ENCODE measurements at regions not wholly inside any gene's neighbourhood (a gene's known extent, or its start where the extent isn't known, plus 50 kb on each side); places are given as distances from the start of the nearest gene placed in this dataset.
"Not testable (repeated sequence)": the region's sequence is repeated elsewhere in the genome, so short reads cannot be mapped to it uniquely, and the experiment has no call there.

DNA sequence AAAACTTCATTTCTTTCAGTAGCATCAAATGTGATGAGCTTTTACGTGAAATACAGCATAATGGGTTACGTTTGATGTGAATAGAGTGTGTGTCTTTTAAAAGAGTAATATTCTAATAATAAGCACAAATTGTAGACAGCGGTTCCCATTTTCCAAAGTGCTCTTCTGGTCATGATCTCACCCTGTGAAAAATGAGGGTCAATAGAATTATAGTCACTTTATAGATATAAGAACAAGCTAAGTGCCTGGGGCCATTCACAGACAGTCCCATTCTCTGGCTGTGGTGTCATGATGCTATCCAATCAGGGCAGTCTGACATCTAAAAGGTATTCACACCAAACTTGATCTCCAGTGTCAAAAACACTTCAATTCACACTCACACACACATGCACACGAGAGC is 830.8 kb upstream of the AUTS2 start:
- H3K9me3 ChIP-seq: peaks cover 0 to 5% of the 10 kb centered on the region in 2 donors
- no peaks in the 10 kb centered on the region for H3K27me3 ChIP-seq
- no peak overlapping the region for H3K4me3 ChIP-seq
- no peak overlapping the region for H3K27ac ChIP-seq
- no peak for DNase-seq (ENCODE audit: low spot score in 2 of 2)
- no peak for TF ChIP-seq CTCF (IDR thresholded peaks at IDR 0.05)
- H3K36me3 ChIP-seq: no peaks in the 10 kb centered on the region
- no peaks in the 10 kb centered on the region for H3K4me1 ChIP-seq
- intact Hi-C loops (cut with DNase I): no loop called here

GRCh38 chr7:68770649-68771048 is 827.6 kb upstream of the AUTS2 start:
- intact Hi-C loops (cut with DNase I): no loop called here
- Histone ChIP-seq H3K36me3 (no peaks in the 10 kb centered on the region), H3K4me3 (no peak overlapping the region), H3K27me3 (no peaks in the 10 kb centered on the region), H3K4me1 (no peaks in the 10 kb centered on the region), H3K27ac (no peak overlapping the region), H3K9me3 (no peaks in the 10 kb centered on the region)
- no peak for DNase-seq (ENCODE audit: low spot score in 2 of 2)
- no peak for TF ChIP-seq CTCF (IDR thresholded peaks at IDR 0.05)

- DNase-seq (ENCODE audit: low spot score in 2 of 2): no peak
- Histone ChIP-seq H3K27ac (no peak overlapping the region), H3K27me3 (no peaks in the 10 kb centered on the region), H3K4me1 (no peaks in the 10 kb centered on the region), H3K36me3 (no peaks in the 10 kb centered on the region), H3K9me3 (no peaks in the 10 kb centered on the region), H3K4me3 (no peak overlapping the region)
- intact Hi-C loops (cut with DNase I): no loop called here
- TF ChIP-seq CTCF (IDR thresholded peaks at IDR 0.05): no peak
These were observed 821.9 kb upstream of the AUTS2 start for GRCh38 chr7:68776326-68776725.

- intact Hi-C loops (cut with DNase I): no loop called here
- Histone ChIP-seq H3K9me3 (no peaks in the 10 kb centered on the region), H3K4me3 (no peak overlapping the region), H3K36me3 (no peaks in the 10 kb centered on the region), H3K27ac (no peak overlapping the region), H3K4me1 (no peaks in the 10 kb centered on the region), H3K27me3 (no peaks in the 10 kb centered on the region)
- TF ChIP-seq CTCF (IDR thresholded peaks at IDR 0.05): no peak
- no peak for DNase-seq (ENCODE audit: low spot score in 2 of 2)
These were observed 814.6 kb upstream of the AUTS2 start for GRCh38 chr7:68783684-68784083.

GRCh38 chr7:68785036-68785435 is 813.2 kb upstream of the AUTS2 start:
- H3K4me1 ChIP-seq: no peaks in the 10 kb centered on the region
- no peak overlapping the region for H3K4me3 ChIP-seq
- no peak overlapping the region for H3K27ac ChIP-seq
- H3K9me3 ChIP-seq: no peaks in the 10 kb centered on the region
- no peaks in the 10 kb centered on the region for H3K36me3 ChIP-seq
- DNase-seq (ENCODE audit: low spot score in 2 of 2): no peak
- H3K27me3 ChIP-seq: no peaks in the 10 kb centered on the region
- TF ChIP-seq CTCF (IDR thresholded peaks at IDR 0.05): no peak
- intact Hi-C loops (cut with DNase I): no loop called here

GRCh38 chr7:68787566-68787965 is 810.7 kb upstream of the AUTS2 start:
- no peak overlapping the region for H3K4me3 ChIP-seq
- intact Hi-C loops (cut with DNase I): no loop called here
- DNase-seq (ENCODE audit: low spot score in 2 of 2): no peak
- no peak for TF ChIP-seq CTCF (IDR thresholded peaks at IDR 0.05)
- no peaks in the 10 kb centered on the region for H3K36me3 ChIP-seq
- no peaks in the 10 kb centered on the region for H3K27me3 ChIP-seq
- H3K27ac ChIP-seq: no peak overlapping the region
- no peaks in the 10 kb centered on the region for H3K4me1 ChIP-seq
- no peaks in the 10 kb centered on the region for H3K9me3 ChIP-seq

DNA sequence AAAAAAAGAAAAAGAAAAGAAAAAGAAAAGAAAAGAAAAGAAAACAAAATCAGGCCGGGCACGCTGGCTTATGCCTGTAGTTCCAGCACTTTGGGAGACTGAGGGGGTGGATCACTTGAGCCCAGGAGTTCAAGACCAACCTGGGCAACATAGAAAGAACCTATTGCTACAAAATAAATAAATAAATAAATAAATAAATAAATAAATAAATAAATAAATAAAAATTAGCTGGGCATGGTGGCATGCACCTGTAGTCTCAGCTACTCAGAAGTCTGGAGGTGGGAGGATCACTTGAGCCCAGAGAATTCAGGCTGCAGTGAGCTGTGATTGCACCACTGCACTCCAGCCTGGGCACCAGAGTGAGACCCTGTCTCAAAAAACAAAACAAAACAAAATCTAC is 809.7 kb upstream of the AUTS2 start:
- H3K27me3 ChIP-seq; intact Hi-C loops (cut with DNase I); H3K9me3 ChIP-seq; H3K4me1 ChIP-seq; H3K27ac ChIP-seq; H3K36me3 ChIP-seq; H3K4me3 ChIP-seq; DNase-seq (ENCODE audit: low spot score in 2 of 2): not testable (repeated sequence)
